Fibroblast of skin of right quadriceps (primary cell): ENCODE measurements at regions not wholly inside any gene's neighbourhood (a gene's known extent, or its start where the extent isn't known, plus 50 kb on each side); places are given as distances from the start of the nearest gene placed in this dataset.
"Not testable (repeated sequence)": the region's sequence is repeated elsewhere in the genome, so short reads cannot be mapped to it uniquely, and the experiment has no call there.

Source experiments
- DNase-seq: peaks from one replicate; pipeline ENCODE4 v3.0.0-alpha.2; 2013

DNA sequence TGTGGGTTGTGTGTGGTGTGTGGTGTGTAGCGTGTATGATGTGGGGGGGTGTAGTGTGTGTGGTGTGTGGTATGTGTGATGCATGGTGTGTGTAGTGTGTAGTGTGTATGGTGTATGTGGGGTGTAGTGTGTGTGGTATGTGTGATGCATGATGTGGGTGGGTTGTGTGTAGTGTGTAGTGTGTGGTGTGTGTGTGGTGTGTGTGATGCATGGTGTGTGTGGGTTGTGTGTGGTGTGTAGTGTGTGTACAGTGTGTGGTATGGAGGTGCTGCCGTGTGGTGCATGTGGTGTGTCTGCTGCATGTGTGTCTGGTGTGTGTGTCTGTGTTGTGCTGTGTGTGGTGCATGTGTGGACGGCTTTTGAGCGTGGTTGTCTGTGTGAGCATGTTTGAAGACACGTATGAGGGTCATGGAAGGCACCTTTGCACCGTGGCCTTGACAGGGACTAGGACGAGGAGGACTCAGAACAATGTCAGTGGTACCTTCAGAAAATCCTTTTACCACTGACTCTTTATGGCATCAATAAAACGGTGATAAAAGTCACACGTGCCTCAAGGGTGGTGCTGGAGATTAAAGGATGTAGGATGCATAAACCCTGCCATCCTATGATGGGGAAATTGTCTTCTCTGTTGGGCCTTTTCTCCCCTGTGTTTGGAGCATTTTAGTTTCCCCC, 328.7 kb upstream of the B3GAT1 start:
- no peak for DNase-seq

DNA sequence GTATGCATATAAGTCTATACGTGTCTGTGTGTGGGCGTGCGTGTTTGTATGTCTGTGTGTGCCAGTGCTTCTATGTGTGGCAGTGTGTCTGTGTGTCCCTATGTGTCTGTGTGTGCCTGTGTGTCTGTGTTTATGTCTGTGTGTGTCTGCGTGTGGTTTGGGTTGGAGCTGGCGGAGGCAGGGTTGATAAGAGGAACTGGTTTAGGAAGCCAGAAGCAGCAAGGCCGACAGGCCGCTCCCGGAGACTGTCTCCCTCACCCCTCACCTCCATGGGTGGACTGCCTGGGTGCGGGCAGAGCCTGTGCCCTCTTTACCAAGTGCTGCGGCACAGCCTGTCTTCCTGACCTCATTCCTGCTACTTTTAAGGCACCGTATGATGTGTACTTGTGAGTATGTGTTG, 327.1 kb upstream of the B3GAT1 start:
- no peak for DNase-seq

GRCh38 chr11:134738581-134738980, 326.5 kb upstream of the B3GAT1 start:
- no peak for DNase-seq

DNA sequence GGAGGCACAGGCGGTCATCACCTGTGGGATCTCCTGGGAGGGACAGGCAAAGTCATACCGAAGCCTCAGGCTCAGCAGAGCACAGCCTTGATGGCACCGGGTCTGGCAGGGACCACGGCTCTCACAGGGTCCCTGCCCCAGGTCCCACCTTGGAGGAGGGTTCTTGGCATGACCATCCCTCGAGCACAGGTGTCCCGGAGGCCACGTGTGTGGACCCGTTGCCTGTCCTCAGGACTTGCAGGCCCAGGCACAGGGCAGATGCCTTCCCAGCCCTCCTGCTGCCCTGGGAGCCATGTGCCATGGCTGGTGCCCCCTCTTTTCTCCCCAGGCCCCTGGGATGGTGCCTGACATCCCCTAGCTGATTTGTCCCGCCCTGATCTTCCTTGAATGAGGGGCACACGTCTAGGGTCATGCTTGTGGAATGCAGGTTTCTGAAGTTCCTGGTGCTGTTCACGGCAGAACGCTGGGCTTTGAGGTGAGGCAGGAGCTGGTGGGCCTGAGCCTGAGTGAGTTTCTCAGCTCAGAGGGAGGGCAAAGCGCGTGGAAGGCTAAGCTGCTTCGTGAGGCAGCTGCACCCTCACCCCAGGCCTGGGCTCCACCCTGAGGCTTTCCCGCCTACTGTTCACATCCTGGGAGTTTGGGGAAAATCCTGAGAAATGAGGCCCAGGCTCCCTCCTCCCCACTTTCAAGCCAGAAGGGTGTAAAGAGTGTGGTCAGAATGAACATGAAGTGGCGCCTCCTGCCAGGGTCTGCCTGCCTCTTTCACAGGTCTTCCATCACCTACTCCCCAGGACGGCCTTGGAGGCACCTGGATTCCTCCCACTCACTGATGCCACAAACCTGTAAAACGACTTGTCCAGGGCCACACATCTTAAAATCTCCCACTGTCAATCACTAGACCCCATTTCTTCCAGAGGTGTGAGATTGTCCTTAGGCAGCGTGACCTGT, 325.8 kb upstream of the B3GAT1 start:
- DNase-seq: no peak

DNA sequence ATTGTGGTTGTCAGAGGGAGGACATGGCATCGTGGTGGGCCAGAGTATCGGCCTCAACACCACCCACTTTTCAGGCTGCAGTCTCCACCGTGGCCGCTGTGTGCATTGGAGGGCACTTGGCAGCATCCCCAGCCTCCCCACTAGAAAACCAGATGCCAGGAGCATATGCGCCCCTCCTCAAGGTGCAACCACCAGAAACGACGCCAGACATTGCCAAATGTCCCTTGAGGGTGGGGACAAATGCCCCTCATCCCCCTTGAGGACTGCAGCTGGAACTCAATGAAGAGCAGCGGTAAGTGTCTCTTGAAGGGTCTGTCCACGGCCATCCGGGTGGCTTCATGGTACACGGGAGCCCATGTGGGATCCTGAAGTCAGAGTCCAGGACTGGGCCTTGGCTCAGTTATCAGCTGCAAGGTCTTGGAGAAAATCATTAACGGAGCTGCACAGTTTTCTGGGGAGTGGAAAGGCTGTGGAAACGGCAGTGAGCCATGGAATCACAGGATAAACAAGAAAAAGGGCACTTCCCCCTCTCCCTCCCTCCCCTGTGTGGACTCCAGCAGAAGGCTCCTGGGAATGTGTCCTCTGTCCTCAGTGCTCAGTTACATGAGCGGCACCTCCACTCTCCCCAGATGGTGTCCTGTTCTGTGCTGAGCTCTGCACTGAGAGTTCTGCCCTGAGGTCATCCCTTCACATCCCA, 324.4 kb upstream of the B3GAT1 start:
- DNase-seq: no peak

- DNase-seq: no peak
Measured at GRCh38 chr11:134734894-134735293, 322.9 kb upstream of the B3GAT1 start.

DNA sequence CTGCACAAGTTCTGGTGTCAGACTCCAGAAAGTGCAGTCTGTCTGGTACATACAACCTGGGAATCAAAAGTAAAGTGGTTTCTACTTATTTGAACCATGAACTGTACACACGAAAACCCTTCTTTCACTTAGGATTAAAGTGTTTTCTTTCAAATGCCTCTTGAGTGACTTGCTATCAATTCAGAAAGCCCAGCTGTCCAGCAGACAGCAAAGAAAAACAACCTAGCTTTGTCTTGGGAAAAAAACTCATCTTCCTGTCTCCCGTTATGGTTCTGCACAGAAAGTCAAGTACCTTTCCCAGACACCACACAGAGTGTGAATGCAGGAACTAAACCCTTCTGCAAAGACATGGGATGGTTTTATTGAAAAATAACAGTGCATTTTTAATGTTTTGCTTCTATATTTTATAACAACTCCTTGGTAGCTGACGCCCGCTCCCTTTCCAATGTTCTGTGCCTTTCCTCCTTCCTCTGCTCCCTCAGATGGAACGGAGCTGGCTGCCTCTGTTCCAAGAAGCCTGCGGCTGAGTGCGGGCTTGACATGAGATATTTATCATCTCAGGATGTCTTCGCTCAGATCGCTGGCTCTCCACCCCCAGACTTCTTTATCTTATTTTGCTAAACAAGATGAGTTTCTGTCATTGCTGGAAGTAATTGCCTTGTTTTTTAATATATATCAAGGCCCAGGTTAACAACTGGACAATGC, 322.3 kb upstream of the B3GAT1 start:
- no peak for DNase-seq

- no peak for DNase-seq
Measured at GRCh38 chr11:134733646-134734045, 321.6 kb upstream of the B3GAT1 start.

DNA sequence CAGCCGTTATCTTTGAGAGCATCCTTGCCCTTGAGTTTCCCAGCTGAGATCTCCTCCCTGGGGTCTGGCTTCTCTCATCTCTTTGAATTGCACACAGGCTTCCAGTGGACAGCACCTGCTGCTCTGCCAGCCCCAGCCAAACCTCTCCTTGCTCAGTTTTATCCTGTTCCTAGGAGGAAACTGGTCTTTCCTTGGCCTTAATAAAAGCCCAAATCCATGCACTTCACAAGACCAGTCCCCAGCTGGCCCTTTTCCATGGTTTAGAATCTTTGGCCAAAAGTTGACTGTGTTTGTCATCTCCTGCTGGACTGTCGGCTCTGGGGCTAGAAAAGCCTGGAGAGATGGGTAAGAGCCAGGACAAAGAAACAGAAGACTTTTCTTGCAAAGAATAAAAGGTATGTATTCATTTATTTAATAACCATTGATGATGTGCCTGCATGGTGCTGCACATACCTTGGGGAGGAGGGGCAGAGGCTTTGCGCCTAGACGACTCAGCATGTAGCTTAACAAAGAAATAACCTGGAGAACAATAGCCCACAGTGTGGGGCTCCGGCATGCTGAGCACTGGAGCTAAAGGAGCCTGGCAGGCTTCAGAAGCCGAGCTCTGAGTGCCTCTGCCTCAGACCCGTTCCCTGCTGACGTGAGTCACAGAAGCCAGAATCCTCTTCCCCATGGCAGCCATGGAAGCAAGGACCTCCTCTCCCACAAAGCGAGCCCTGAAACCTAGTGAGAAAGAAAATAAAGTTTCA, 319.3 kb upstream of the B3GAT1 start:
- DNase-seq: no peak

DNA sequence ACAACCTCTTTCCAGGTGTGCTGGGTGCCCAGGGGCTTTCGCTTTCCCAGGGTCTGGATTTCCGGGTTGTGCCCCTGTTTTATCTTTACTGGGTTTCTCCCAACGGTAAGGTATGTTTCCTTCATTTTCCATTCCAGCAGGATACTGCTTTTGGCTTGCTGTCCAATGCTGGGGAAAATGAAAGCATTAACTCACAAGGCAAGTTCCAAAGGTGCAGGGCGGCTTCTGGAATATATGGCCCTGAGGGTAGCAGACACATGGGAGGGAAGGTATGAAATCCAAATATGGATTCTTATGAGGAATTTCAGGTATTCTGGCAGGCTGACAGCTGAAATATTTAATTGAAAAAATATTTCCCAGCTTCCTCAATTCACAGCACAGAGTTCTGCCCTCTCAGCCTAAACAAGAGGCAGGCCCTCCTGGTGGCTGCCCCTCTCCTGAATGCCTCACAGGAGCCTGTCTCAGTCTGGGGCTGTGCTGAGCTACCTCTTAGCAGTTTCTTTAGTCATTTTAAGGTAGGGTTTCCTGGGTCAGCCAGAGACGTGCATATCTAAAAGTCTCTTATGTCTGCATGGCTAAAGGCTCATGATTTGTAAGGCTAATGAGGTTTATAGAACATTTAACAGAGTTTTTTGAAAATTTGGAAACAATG, 318.6 kb upstream of the B3GAT1 start:
- DNase-seq: no peak

DNA sequence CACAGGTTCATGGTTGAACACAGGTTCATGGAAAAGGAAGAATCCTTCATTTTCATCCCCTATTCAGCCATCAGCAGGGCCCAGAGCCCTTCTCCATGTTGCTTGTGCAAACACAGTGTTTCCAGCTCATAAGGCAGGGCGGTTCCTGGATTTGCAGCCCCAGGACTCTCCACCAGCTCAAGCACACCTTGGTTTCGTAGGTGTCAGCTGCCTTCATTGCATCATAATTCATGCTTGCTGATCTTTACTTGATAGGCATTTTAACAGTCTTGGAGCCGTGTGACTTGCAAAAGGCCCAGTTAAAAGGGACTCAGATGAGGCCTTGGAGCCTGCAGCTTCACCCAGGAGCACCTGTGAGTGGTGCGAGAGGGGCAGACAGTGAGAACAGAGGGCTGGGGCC, 318.1 kb upstream of the B3GAT1 start:
- no peak for DNase-seq

GRCh38 chr11:134728186-134728585, 316.1 kb upstream of the B3GAT1 start:
- DNase-seq: no peak

DNA sequence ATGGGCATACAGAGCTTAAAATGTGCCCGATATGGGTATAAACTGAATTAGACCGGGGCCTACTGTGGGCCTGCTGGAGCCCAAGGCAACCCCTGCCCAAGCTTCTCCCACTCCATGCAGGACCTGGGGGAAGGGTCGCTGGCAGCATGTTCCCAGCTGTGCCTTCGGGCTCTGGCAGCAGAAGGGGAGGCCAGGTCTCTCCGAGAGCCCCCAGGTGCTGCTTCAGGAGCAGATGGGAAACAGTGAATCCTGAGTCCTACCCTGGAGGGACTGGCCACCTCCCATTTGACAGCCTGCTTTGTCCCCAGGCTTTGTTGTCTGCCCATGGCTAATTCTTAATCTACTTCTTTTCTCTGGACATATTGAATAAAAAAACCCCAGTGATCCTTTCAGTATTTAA, 315.6 kb upstream of the B3GAT1 start:
- no peak for DNase-seq

DNA sequence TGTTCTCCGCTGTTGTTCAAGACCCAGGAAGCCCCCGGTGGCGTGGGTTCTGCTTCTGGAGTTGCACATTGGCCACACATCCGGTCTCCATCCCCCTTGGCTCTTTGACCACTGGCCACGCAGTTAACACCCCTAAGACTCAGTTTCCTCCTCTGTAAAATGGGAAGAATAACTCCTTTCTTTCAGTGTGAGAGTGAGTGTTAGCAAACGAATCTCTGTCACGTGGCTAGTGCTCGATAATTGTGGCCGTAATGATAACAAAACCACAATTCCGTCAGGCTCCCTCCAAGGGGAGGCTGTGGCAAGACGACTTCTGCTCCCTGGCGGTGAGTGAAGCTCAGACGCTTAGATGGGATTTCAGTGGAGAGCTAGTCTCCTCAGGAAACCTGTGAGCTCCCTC, 315.2 kb upstream of the B3GAT1 start:
- no peak for DNase-seq

DNA sequence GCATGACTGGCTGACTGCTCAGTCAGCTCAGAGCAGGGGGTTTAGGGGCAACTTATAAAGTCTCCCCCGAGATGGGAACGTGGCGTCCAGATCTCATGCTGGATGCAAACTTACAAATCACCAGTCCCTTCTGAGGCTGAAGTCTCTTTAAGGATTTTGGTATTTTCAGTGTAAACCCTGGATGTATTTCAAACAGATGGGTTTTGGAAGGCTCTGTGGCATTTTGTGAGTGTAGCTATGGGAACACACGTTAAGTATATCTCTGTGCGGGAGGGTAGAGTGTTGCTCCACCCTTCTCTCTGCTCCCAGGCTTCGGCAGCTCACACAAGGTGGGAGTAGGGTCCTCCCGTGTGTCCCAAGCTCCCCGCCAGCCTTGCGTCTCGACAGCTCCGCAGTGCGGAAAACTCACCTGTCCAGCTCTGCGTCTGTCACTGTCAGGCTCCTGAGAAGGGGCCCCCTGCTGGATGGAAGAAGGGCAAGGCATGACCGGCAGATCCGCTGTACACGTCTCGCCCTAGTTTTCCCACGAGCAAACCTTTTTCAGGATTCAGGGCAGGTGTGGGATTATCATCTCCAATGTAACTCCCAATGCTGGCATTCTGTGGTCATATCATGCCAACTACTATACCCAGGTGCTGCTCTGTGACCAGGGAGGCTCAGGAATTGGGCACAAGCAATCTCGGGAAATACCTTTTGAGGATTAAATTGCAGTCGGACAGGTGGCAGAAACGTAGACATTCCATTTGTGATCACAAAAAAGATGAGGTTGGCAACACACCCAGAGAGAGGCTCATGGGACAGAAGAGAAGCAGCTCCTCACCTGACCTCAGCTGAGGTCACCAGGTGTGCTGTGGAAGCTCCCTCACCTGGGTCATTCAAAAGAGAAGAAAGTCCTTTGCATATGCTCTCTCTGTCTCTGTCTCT, 313.9 kb upstream of the B3GAT1 start:
- no peak for DNase-seq

DNA sequence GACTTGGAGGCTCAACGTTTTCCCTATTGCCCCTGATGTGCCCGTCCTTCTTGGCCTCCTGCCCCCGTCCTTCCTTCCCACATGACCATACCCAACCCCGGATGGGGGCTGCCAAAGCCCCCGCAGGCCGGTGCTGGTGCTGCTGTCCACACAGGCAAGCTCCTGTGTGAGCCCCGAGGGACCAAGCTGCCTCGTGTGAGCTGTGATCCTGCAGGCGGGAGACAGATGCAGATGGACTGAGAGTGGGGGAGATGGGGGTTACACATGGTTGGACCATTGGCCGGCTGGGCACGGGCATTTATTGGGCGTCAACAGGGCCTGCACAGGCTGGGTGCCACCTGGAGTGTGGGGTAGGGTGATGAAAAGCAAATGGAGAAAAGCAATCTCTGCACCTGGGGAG, 313.2 kb upstream of the B3GAT1 start:
- DNase-seq: no peak

GRCh38 chr11:134724779-134725140, 312.7 kb upstream of the B3GAT1 start:
- DNase-seq: no peak

- DNase-seq: no peak
Measured at GRCh38 chr11:134724106-134724778, 312.2 kb upstream of the B3GAT1 start.

DNA sequence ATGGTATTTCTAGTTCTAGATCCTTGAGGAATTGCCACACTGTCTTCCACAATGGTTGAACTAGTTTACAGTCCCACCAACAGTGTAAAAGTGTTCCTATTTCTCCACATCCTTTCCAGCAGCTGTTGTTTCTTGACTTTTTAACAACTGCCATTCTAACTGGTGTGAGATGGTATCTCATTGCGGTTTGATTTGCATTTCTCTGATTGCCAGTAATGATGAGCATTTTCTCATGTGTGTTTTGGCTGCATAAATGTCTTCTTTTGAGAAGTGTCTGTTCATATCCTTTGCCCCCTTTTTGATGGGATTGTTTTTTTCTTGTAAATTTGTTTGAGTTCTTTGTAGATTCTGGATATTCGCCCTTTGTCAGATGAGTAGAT, 308.6 kb upstream of the B3GAT1 start:
- not testable (repeated sequence) for DNase-seq
